Progenitor cell of endocrine pancreas (in vitro differentiated cells): ENCODE measurements at regions not wholly inside any gene's neighbourhood (a gene's known extent, or its start where the extent isn't known, plus 50 kb on each side); places are given as distances from the start of the nearest gene placed in this dataset.

Experiments
- DNase-seq: peaks from one replicate; pipeline ENCODE4 v3.0.0; 2021; ENCODE audit warnings: low spot score; ENCODE audit not compliant: unreplicated experiment
- H3K27ac Mint-ChIP-seq: 2 replicates; pipeline ENCODE4 v1.8.0; 2021; ENCODE audit warnings: mild to moderate bottlenecking, moderate library complexity, mixed read lengths
- H3K27me3 Mint-ChIP-seq: 2 replicates; pipeline ENCODE4 v1.8.0; 2021; ENCODE audit warnings: mixed read lengths
- H3K36me3 Mint-ChIP-seq: 2 replicates; pipeline ENCODE4 v1.8.0; 2022; ENCODE audit warnings: mixed read lengths; ENCODE audit not compliant: insufficient read depth
- H3K4me1 Mint-ChIP-seq: 2 replicates; pipeline ENCODE4 v1.8.0; 2021; ENCODE audit warnings: low read depth, mixed read lengths
- H3K4me3 Mint-ChIP-seq: 2 replicates; pipeline ENCODE4 v1.8.0; 2021; ENCODE audit warnings: low read depth, mild to moderate bottlenecking, moderate library complexity, mixed read lengths
- H3K9me3 Mint-ChIP-seq: 2 replicates; pipeline ENCODE4 v1.8.0; 2021; ENCODE audit warnings: low read depth, mixed read lengths
- TF ChIP-seq, protein P1 (sequence below): fragments of 200-600 bp; sonication (generic); IDR thresholded peaks from one replicate; pipeline ENCODE4 v1.5.0; 2021; ENCODE audit warnings: antibody characterized with exemption, mild to moderate bottlenecking; ENCODE audit not compliant: unreplicated experiment

DNA sequence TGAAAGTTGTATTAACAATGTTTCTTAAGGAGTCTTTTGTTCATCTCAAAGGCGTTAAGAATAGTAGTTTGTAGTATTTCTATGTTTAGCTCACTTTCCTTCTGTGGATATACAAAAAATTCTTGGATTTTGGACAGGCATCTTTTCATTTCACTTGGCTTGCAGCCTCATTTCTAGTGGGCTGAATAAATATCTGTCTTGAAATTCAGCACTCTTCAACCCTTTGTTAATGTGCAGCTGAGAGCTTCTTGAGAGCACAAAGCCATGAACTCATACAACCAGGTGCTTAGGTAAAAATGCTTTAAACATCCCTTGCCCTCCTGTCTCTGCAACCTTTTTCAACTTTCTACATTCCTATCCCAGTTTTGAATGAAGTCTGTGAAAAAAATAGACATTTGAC is 1003.2 kb downstream of the C4orf33 start:
- TF ChIP-seq, protein P1, sequence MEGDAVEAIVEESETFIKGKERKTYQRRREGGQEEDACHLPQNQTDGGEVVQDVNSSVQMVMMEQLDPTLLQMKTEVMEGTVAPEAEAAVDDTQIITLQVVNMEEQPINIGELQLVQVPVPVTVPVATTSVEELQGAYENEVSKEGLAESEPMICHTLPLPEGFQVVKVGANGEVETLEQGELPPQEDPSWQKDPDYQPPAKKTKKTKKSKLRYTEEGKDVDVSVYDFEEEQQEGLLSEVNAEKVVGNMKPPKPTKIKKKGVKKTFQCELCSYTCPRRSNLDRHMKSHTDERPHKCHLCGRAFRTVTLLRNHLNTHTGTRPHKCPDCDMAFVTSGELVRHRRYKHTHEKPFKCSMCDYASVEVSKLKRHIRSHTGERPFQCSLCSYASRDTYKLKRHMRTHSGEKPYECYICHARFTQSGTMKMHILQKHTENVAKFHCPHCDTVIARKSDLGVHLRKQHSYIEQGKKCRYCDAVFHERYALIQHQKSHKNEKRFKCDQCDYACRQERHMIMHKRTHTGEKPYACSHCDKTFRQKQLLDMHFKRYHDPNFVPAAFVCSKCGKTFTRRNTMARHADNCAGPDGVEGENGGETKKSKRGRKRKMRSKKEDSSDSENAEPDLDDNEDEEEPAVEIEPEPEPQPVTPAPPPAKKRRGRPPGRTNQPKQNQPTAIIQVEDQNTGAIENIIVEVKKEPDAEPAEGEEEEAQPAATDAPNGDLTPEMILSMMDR: no peak
- Mint-ChIP-seq H3K36me3 (no peaks in the 10 kb centered on the region), H3K4me1 (no peaks in the 10 kb centered on the region), H3K27me3 (no peaks in the 10 kb centered on the region), H3K9me3 (no peaks in the 10 kb centered on the region), H3K27ac (no peak overlapping the region), H3K4me3 (no peak overlapping the region)
- DNase-seq: no peak

DNA sequence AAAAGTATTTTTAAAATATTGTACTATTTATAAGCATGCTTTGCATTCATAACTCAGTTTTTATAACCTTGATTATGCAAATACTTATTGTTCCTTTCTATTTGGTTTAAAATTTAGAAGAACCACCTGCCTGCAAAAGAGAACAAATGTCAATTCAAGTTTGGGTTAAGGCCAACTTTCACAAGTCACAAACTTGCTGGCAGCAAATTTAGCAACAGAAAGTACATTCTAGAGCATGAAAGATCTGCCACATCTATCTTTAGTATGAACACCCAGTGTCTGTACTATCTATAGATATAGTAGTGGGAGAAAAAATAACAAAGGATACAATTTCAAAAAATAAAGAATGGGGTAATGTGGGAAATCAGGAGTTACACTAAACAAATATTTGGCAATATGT is 1014.2 kb downstream of the C4orf33 start:
- TF ChIP-seq, protein P1: no peak
- no peaks in the 10 kb centered on the region for H3K27me3 Mint-ChIP-seq
- H3K9me3 Mint-ChIP-seq: peaks cover 6% of the 10 kb centered on the region
- H3K27ac Mint-ChIP-seq: no peak overlapping the region
- H3K4me1 Mint-ChIP-seq: no peaks in the 10 kb centered on the region
- DNase-seq: no peak
- no peaks in the 10 kb centered on the region for H3K36me3 Mint-ChIP-seq
- H3K4me3 Mint-ChIP-seq: no peak overlapping the region

DNA sequence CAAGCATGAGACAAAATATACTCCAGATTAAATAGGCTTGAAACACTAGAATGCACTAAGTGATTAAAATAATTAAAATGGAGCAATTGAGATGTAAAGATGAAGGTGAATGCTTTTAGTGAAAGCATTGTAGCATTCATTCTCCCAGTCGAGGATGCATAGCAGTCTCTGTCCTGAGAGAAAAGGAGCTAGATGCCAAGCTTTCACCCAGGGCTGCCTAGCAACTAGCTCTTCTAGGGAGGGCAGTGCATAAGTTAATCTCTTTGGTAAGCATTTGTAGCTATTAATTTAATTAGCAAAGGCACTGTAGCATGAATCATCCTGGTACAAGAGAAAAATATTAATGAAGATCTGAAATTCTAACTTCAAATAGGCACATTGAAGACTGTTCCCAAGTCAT is 1014.8 kb downstream of the C4orf33 start:
- TF ChIP-seq, protein P1: no peak
- Mint-ChIP-seq H3K9me3 (peaks cover 6% of the 10 kb centered on the region), H3K27ac (no peak overlapping the region), H3K4me3 (no peak overlapping the region), H3K36me3 (no peaks in the 10 kb centered on the region), H3K4me1 (no peaks in the 10 kb centered on the region), H3K27me3 (no peaks in the 10 kb centered on the region)
- no peak for DNase-seq

DNA sequence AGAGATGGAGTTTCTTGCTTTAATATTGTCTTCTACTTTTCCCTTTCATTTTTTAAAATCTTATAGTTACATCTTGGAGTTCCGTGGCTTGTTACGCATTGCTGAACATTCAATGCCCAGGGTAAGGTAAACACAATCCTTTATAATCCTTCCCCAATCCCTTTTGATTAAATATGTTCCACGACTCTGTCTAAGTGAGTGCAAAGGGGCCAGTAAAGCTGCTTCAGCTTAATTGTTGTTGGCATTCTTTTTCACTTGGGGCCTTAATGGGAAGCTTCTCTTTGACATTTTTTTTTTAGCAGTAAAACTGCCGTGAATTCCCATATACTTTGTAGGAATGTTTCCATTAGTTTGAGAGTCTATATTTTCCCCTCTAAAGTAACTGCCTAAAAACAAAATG is 1028.1 kb downstream of the C4orf33 start:
- H3K4me1 Mint-ChIP-seq: peaks cover 2% of the 10 kb centered on the region
- H3K27me3 Mint-ChIP-seq: no peaks in the 10 kb centered on the region
- no peak for DNase-seq
- H3K36me3 Mint-ChIP-seq: no peaks in the 10 kb centered on the region
- H3K4me3 Mint-ChIP-seq: no peak overlapping the region
- TF ChIP-seq, protein P1: no peak
- no peak overlapping the region for H3K27ac Mint-ChIP-seq
- peaks cover 5% of the 10 kb centered on the region for H3K9me3 Mint-ChIP-seq

DNA sequence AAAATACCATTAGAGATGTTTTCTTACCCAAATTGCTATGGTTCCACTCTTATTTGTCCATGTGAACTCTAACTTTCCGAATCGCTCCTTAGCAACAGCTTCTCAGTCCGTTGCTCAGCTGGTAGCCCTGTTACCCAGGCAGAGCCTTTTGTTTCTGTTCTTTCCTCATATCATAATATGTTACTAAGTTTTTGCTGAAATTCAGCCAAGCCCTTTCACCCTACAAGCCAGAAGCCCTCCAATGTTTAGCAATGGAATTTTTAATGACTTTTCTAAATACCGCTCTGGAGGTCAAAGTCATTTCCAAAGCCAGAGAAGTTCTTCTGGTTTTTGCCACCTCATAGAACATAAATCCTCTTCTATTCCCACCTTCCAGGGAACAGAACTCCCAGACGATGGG is 1029.5 kb downstream of the C4orf33 start:
- Mint-ChIP-seq H3K27ac (peak overlapping the region; percentile 80), H3K4me3 (no peak overlapping the region), H3K9me3 (no peaks in the 10 kb centered on the region), H3K4me1 (peaks cover 2% of the 10 kb centered on the region), H3K36me3 (no peaks in the 10 kb centered on the region), H3K27me3 (no peaks in the 10 kb centered on the region)
- TF ChIP-seq, protein P1: no peak
- no peak for DNase-seq
